NCI-H146 (cell line): ENCODE measurements at regions not wholly inside any gene's neighbourhood (a gene's known extent, or its start where the extent isn't known, plus 50 kb on each side); places are given as distances from the start of the nearest gene placed in this dataset.
"Not testable (repeated sequence)": the region's sequence is repeated elsewhere in the genome, so short reads cannot be mapped to it uniquely, and the experiment has no call there.

Experiments used
- DNase-seq: peaks from one replicate; lab custom pipeline; 2025; lab: John Stamatoyannopoulos, UW

DNA sequence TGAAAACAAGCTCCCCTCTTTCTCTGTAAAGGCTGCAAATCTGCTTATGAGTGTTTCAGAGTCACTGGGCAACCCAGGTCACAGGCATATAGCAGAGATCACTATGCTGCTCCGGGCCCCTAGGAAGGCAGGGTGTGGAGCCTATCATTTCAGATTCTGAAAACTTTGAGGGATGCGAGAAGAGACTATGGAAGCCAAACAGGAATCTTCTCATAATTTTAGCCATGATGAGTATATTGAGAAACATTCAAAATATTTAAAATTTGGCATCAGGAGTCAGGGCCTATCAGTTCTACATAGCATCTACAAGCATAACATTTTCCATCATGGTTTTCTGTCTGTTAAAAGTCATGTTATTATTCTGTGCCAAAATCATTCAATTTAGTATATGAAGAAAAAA, 61.7 kb upstream of the ATXN3L start:
- no peak for DNase-seq

DNA sequence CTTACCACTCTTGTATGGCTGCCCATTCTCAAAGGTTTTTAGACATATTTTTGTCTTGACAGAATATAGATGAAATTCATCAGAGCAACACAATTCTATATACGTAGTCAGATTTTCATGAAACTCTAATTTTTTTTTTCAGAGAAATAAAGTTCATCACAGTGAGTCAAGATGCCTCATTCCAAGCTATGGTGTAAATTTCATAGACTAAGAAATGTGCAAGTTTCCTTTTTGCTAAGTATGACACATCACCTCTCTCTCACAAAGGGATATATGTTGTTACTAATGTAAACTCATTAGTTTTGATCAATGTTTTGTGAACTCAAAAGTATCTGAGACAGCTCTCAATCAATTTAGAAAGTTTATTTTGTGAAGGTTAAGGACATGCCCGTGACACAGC, 60.4 kb upstream of the ATXN3L start:
- DNase-seq, result no peak

DNA sequence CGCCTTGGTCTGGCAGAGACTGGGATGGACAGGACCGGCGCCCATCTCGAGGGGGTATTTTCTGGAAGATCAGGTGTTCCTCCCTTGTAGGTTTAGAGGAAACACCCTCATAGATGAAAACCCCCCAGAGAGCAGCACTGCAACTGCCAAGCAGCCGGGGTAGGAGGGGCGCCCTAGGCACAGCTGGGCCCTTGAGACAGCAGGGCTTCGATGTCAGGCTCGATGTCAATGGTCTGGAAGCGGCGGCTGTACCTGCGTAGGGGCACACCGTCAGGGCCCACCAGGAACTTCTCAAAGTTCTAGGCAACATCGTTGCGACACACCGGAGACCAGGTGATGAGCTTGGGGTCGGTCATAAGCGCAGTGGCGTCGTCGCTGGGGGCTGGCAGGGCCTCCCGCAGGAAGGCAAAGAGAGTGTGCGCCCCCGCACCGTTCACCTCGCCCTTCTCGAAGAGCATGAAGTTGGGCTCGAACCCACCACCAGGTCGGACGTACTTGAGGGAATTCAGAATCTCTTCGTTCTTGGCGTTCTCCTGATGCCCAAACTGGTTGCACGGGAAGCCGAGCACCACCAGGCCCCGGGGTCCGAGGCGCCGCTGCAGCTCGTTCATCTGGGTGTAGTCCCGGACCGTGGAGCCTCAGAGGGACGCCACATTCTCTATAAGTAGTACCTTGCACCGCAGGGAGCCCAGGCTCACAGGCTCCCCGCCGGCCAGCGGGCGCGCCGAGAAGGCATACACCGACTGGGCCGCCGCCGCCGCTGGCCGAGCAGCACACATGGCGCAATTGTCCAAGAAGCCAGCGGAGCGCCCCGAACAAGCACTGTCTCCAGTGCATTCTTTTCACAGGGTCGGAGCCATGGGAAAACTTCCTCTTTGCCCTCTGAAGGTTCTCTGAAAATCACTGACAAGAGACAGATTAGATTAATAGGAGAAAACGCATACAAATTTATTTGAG, 59.0 kb upstream of the ATXN3L start:
- not testable (repeated sequence) for DNase-seq

DNA sequence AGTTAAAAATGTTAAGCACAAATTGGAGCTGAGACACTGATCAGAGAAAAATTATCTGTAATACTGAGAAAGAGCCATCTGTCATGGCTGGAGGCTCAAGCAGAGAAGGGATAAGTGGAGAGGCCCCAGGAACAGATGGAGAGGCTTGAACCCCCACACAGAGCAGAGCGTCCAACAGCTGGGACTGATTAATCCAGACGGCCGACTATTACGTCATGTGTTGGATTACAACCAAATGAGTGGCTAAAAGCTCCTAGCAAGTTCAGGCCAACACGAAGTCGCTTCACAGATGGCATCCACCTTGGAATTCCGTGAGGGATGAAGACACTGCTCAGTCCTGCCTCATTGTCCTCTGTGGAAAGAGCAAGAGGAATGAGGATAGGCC, 57.7 kb upstream of the ATXN3L start:
- DNase-seq, result no peak

DNA sequence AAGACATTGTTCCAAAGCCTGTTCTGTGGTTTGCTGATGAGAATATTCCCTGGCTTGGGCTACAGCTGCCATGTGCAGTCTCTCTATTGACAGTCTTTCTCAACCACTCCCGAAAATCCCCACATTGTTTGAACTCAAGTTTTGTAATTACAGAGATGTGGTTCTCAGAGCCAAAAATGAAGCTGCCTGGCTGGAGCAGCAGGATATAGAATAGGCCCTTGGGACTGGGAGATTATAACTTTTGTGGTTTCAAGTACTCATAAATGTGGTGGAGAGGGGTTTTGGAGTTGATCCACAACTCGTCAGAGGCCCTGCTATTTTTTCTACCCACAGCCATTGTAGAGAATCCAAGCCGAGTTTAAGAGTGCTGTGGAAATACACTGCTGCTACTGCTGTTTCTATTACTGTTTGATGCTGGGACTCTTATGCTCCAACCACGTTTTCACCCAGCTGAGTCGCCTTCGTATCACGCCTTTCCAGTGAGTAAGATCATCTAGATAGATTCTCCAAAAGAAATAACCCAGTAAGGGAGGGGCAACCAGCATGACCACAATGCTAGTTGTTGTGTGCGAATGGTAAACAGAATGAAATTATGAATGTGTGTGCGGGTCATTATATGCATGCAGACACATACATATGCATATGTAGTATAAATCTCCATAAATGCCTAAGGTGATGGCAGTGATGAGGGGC, 57.1 kb upstream of the ATXN3L start:
- DNase-seq, result peak; percentile 7

DNA sequence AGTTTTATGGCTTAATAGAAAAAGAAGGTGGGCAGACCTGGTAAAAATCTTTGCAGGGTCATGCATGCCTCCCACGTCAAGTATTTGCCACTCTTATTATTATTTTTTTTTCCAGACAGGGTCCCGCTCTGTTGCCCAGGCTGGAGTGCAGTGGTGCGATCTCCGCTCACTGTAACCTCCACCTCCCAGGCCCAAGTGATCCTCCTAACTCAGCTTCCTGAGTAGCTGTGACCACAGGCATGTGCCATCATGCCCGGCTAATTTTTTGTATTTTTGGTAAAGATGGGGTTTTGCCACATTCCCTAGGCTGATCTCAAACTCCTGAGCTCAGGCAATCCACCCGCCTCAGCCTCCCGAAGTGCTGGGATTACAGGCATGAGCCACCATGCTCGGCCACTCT, 55.7 kb upstream of the ATXN3L start:
- DNase-seq, result not testable (repeated sequence)

DNA sequence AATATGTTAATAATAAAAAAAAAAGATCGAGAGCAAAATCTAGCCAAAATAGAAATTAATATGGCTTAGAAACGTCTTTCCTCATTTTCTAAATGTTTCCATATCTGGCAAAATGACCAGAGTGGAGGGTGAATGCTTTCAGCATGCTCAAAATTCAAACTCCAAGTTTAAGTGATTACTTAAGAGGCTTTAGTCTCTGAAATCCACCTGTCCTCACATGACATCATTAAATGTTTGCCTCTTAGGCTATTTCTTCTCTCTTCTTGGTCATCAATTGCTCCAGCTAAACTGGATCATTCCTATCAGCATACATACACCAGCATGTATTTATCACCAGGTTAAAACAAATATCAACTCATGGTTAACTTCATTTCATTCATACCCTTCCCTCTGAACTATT, 54.5 kb upstream of the ATXN3L start:
- no peak for DNase-seq

DNA sequence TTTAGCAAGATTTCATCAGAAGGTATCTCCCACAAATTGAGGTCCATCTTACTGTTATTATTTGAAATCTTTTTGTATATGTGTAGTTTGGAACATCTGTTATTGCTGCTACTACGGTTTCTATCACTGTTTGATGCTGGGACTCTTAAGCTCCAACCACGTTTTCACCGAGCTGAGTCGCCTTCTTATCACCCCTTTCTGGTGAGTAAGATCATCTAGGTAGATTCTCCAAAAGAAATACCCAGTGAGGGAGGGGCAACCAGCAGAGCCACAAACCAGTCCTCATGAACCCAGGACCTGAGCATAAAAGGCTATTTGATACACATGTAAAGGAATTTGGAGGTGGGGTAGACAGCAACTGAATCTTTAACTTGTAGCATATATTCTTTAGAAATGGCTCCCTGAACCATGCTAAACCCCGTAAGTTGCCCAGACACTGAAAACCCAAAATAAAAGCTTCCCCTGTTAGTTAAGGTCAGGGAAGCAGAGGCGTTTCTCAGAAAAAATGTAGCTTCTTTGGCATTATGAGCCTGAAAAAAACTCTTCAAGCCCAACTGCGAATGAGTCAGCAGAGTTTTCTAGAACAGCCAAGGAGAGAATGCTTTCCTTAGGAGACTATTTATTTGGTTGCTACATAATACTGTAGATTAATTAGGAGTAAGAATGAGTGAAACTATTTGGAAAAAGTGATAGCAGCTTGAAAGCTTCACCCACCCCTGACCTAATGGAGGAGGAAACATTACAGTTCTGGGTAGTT, 53.8 kb upstream of the ATXN3L start:
- no peak for DNase-seq

DNA sequence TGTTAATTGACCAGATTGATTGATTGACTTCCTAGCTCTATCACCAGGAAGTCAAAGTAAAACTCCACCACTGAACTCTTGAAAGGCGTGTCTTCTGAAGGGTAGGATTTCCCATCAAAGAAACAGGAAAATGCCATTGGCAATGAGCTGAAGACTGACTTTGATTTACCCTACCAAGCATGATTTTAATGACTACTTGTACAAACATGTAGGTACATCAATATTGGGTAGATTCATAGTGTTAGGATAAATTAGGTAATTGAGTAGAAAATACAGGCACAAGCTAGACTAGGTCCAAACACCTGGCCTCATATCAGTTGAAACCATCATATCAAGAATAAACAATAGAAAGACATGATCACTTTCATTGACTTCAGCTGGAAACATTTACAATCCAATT, 53.2 kb upstream of the ATXN3L start:
- DNase-seq, result peak; percentile 3

DNA sequence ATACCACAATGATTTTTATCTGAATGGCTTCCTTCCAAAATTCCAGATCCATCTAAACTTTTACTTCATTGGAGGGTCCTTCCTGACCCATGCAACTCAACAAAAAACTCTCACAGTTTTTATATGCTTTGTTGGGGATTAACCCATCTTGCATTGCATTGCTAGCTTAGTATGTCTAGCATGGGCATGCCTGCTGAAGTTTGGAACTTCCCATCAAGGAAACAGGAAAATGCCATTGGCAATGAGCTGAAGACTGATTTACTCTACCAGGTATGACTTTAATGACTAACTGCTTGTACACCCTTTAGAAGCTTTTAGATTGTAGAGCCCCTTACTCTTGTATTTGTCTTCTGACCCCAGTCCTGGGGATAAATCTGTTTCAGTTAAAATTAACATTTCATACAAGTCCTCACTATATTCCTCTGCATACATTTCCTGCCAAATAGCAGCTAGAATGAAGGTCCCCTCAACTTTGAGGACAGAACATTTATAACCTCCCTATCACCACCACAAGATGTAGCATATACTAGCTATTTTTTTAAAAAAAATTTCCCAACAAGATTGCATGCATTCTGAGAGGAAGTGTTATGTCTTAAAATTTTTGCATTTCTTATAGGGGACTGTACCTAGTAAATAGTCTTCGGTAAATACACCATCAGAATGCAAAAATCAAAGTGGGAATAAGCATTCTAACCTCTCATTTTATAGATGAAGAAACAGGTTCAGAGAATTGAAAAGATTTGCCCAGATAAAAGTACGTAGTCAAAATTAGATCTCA, 52.5 kb upstream of the ATXN3L start:
- DNase-seq, result no peak

DNA sequence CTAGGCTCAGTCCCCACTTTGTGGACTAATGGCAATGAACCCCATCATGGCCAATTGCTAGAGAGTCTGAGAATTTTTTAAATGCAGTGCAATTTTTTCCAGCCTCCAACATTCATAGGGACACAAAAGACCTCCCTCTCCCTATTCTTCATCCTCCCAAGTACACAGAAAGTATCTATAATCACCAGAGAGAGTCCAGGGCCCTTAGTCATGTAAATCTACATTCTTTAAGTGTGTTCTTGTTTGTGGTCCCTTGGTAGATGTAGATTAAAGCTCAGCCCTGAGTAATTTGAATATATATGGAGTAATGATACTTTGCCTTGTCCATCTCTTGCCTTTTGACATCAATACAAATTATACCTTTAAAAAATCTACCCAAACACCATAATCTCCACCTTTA, 51.3 kb upstream of the ATXN3L start:
- DNase-seq, result no peak

DNA sequence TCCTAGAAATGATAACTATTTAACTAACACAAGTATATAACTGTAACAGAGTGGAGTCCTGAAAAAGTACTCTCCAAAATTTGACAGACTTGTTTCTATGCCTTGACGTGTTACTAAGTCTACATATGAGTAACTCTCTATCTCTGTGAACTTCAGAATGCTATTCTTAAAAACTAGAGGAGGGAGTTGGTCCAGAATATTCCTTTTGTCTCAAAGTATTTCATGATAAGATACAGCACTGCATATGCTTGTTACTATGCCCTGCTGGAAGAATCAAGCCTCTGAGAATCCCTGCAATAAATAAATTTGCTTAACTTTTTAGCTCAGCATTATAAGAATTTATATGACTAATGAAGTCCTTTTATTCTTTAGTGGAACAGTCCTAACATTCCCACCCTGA, 50.9 kb upstream of the ATXN3L start:
- no peak for DNase-seq
